ENCODE measurements at regions not wholly inside any gene's neighbourhood (a gene's known extent, or its start where the extent isn't known, plus 50 kb on each side); places are given as distances from the start of the nearest gene placed in this dataset.

DNA sequence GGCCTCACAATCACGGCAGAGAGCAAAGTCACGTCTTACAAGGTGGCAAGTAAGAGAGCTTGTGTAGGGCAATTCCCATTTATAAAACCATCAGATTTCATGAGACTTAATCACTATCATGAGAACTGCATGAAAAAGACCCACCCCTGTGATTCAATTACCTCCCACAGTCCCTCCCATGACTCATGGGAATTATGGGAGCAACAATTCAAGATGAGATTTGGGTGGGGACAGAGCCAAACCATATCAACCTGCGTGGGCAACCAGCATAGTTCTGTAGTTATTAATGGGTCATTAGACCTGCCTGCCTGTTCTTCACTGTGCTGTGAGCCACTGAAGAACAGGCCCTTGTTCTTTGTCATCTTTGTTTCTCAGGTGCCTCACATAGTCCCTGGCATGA is 593.7 kb upstream of the BOD1L1 start (continued):
- TF ChIP-seq EZH2phosphoT487 (IDR thresholded peaks at IDR 0.05; ENCODE audit: unreplicated experiment) (no peak), EZH2 (IDR thresholded peaks at IDR 0.05; ENCODE audit: low read depth, unreplicated experiment) (no peak), ZNF114 (CRISPR knock-in tag; IDR thresholded peaks at IDR 0.05) (no peak)
- TF ChIP-seq, protein P1, sequence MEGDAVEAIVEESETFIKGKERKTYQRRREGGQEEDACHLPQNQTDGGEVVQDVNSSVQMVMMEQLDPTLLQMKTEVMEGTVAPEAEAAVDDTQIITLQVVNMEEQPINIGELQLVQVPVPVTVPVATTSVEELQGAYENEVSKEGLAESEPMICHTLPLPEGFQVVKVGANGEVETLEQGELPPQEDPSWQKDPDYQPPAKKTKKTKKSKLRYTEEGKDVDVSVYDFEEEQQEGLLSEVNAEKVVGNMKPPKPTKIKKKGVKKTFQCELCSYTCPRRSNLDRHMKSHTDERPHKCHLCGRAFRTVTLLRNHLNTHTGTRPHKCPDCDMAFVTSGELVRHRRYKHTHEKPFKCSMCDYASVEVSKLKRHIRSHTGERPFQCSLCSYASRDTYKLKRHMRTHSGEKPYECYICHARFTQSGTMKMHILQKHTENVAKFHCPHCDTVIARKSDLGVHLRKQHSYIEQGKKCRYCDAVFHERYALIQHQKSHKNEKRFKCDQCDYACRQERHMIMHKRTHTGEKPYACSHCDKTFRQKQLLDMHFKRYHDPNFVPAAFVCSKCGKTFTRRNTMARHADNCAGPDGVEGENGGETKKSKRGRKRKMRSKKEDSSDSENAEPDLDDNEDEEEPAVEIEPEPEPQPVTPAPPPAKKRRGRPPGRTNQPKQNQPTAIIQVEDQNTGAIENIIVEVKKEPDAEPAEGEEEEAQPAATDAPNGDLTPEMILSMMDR (conservative IDR thresholded peaks at IDR 0.05; ENCODE audit: low read depth in 2 of 2): no peak

- no peak overlapping the region for H3K4me2 ChIP-seq
- peaks cover 4% of the 10 kb centered on the region for H3K27me3 Mint-ChIP-seq (ENCODE audit: insufficient read depth, low read depth, poor library complexity)
- peaks cover 6% of the 10 kb centered on the region; the same call in 2 of the 3 replicates for H3K9me3 Mint-ChIP-seq
- no peak overlapping the region for H3K27ac ChIP-seq (ENCODE audit: low read depth)
- 0 out of 2 replicates have a peak, but pooled peaks cover 3% of the 10 kb centered on the region for H3K36me3 ChIP-seq (ENCODE audit: insufficient read depth)
- H3K4me3 ChIP-seq: no peak overlapping the region
- H2AFZ ChIP-seq: no peak overlapping the region
- H4K20me1 ChIP-seq (replicated peaks; ENCODE audit: insufficient read depth): no peaks in the 10 kb centered on the region
- H3F3A ChIP-seq (replicated peaks; ENCODE audit: low read depth): no peaks in the 10 kb centered on the region
- no peak for ATAC-seq
- H3K27me3 ChIP-seq (ENCODE audit: insufficient read depth): peaks cover 32% of the 10 kb centered on the region
- H3K79me2 ChIP-seq (replicated peaks; ENCODE audit: insufficient read depth): no peaks in the 10 kb centered on the region
- DNase-seq (ENCODE audit: low spot score): no peak
- H3K27ac Mint-ChIP-seq: no peak overlapping the region
- peaks cover 11% of the 10 kb centered on the region; the same call in 1 of the 2 replicates for H3K4me1 ChIP-seq (ENCODE audit: insufficient read depth)
- no peak overlapping the region for H3K4me3 Mint-ChIP-seq
- peaks cover 4% of the 10 kb centered on the region; the same call in 1 of the 2 replicates for H3K9me2 ChIP-seq (ENCODE audit: insufficient read depth)
- peaks cover 4% of the 10 kb centered on the region; the same call in 2 of the 3 replicates for H3K36me3 Mint-ChIP-seq (ENCODE audit: low read depth)
- peaks cover 13% of the 10 kb centered on the region for H3K4me1 Mint-ChIP-seq
- no peak for TF ChIP-seq JUNB (IDR thresholded peaks at IDR 0.05; ENCODE audit: unreplicated experiment)
- TF ChIP-seq POLR2AphosphoS5 (IDR thresholded peaks at IDR 0.05; ENCODE audit: low read depth): no peak
- TF ChIP-seq CREB1 (CRISPR knock-in tag; IDR thresholded peaks at IDR 0.05; ENCODE audit: low read depth): no peak
- no peak for TF ChIP-seq EZH2phosphoT487 (IDR thresholded peaks at IDR 0.05; ENCODE audit: unreplicated experiment)
- TF ChIP-seq ETS1 (IDR thresholded peaks at IDR 0.05): no peak
- TF ChIP-seq ZNF331 (CRISPR knock-in tag; IDR thresholded peaks at IDR 0.05; ENCODE audit: low read depth): no peak
- no peak for TF ChIP-seq EZH2 (IDR thresholded peaks at IDR 0.05; ENCODE audit: low read depth, unreplicated experiment)
- TF ChIP-seq STAT1 (IDR thresholded peaks at IDR 0.05; ENCODE audit: unreplicated experiment): no peak
- TF ChIP-seq ZNF114 (CRISPR knock-in tag; IDR thresholded peaks at IDR 0.05): no peak
- TF ChIP-seq, protein P1 (conservative IDR thresholded peaks at IDR 0.05; ENCODE audit: low read depth in 2 of 2): no peak
- TF ChIP-seq, protein P2, sequence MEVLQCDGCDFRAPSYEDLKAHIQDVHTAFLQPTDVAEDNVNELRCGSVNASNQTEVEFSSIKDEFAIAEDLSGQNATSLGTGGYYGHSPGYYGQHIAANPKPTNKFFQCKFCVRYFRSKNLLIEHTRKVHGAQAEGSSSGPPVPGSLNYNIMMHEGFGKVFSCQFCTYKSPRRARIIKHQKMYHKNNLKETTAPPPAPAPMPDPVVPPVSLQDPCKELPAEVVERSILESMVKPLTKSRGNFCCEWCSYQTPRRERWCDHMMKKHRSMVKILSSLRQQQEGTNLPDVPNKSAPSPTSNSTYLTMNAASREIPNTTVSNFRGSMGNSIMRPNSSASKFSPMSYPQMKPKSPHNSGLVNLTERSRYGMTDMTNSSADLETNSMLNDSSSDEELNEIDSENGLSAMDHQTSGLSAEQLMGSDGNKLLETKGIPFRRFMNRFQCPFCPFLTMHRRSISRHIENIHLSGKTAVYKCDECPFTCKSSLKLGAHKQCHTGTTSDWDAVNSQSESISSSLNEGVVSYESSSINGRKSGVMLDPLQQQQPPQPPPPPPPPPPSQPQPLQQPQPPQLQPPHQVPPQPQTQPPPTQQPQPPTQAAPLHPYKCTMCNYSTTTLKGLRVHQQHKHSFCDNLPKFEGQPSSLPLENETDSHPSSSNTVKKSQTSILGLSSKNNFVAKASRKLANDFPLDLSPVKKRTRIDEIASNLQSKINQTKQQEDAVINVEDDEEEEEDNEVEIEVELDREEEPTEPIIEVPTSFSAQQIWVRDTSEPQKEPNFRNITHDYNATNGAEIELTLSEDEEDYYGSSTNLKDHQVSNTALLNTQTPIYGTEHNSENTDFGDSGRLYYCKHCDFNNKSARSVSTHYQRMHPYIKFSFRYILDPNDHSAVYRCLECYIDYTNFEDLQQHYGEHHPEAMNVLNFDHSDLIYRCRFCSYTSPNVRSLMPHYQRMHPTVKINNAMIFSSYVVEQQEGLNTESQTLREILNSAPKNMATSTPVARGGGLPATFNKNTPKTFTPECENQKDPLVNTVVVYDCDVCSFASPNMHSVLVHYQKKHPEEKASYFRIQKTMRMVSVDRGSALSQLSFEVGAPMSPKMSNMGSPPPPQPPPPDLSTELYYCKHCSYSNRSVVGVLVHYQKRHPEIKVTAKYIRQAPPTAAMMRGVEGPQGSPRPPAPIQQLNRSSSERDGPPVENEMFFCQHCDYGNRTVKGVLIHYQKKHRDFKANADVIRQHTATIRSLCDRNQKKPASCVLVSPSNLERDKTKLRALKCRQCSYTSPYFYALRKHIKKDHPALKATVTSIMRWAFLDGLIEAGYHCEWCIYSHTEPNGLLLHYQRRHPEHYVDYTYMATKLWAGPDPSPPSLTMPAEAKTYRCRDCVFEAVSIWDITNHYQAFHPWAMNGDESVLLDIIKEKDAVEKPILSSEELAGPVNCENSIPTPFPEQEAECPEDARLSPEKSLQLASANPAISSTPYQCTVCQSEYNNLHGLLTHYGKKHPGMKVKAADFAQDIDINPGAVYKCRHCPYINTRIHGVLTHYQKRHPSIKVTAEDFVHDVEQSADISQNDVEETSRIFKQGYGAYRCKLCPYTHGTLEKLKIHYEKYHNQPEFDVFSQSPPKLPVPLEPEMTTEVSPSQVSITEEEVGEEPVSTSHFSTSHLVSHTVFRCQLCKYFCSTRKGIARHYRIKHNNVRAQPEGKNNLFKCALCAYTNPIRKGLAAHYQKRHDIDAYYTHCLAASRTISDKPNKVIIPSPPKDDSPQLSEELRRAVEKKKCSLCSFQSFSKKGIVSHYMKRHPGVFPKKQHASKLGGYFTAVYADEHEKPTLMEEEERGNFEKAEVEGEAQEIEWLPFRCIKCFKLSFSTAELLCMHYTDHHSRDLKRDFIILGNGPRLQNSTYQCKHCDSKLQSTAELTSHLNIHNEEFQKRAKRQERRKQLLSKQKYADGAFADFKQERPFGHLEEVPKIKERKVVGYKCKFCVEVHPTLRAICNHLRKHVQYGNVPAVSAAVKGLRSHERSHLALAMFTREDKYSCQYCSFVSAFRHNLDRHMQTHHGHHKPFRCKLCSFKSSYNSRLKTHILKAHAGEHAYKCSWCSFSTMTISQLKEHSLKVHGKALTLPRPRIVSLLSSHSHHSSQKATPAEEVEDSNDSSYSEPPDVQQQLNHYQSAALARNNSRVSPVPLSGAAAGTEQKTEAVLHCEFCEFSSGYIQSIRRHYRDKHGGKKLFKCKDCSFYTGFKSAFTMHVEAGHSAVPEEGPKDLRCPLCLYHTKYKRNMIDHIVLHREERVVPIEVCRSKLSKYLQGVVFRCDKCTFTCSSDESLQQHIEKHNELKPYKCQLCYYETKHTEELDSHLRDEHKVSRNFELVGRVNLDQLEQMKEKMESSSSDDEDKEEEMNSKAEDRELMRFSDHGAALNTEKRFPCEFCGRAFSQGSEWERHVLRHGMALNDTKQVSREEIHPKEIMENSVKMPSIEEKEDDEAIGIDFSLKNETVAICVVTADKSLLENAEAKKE (CRISPR knock-in tag; IDR thresholded peaks at IDR 0.05): no peak
Measured at GRCh38 chr4:14222377-14223029, 595.0 kb upstream of the BOD1L1 start.

Data from GM23338 (cell line).